ENCODE measurements at regions not wholly inside any gene's neighbourhood (a gene's known extent, or its start where the extent isn't known, plus 50 kb on each side); places are given as distances from the start of the nearest gene placed in this dataset.

GRCh38 chr2:196520605-196521004 lies 118.9 kb upstream of the CCDC150 start:
- ATAC-seq = no peak
- in situ Hi-C loops (cut with MboI) = no loop called here
- no TSS peak for BruUV-seq (replicated peaks)
- H3K79me2 ChIP-seq (ENCODE audit: control insufficient read depth, insufficient read depth, low read length) = no peaks in the 10 kb centered on the region
- H3K9me1 ChIP-seq (ENCODE audit: control insufficient read depth, insufficient read depth, low read length) = no peaks in the 10 kb centered on the region
- WGBS (ENCODE audit: insufficient coverage, low coverage, missing lambda C conversion rate) = 0% methylated on average over 4 of the region's 4 CpGs
- intact Hi-C loops (cut with micrococcal nuclease) = no loop called here
- H3K4me3 ChIP-seq = no peak overlapping the region
- POLR2A ChIA-PET = no interaction called here
- H2AFZ ChIP-seq (ENCODE audit: low read depth, low read length) = no peak overlapping the region
- H3K4me1 ChIP-seq (replicated peaks in 1 of 2; ENCODE audit: control insufficient read depth in 2 of 2, insufficient read depth in 2 of 2, low read length in 2 of 2) = no peaks in the 10 kb centered on the region
- no peak for TF ChIP-seq GTF2B (IDR thresholded peaks at IDR 0.05; ENCODE audit: extremely low read depth, insufficient read length)
- no peak for TF ChIP-seq SIN3A (IDR thresholded peaks at IDR 0.05; ENCODE audit: borderline replicate concordance in 2 of 2, control insufficient read depth in 1 of 2, low read depth in 2 of 2, low read length in 2 of 2)
- TF ChIP-seq SMAD4 (CRISPR knock-in tag; conservative IDR thresholded peaks at IDR 0.05) = no peak
- TF ChIP-seq ESRRB (CRISPR knock-in tag; IDR thresholded peaks at IDR 0.05; ENCODE audit: borderline replicate concordance) = no peak
- TF ChIP-seq ZNF79 (CRISPR knock-in tag; IDR thresholded peaks at IDR 0.05; ENCODE audit: low read depth) = no peak
- TF ChIP-seq NCOR1 (IDR thresholded peaks at IDR 0.05) = no peak
- no peak for TF ChIP-seq NFIX (CRISPR knock-in tag; IDR thresholded peaks at IDR 0.05; ENCODE audit: low read depth)
- no peak for TF ChIP-seq ZBTB1 (CRISPR knock-in tag; IDR thresholded peaks at IDR 0.05; ENCODE audit: borderline replicate concordance, low read depth)
- no peak for TF ChIP-seq ZNF511 (CRISPR knock-in tag; IDR thresholded peaks at IDR 0.05)
- no peak for TF ChIP-seq KLF6 (CRISPR knock-in tag; IDR thresholded peaks at IDR 0.05; ENCODE audit: borderline replicate concordance)
- TF ChIP-seq NR2C1 (IDR thresholded peaks at IDR 0.05) = no peak
- TF ChIP-seq NR2C1 (tag; IDR thresholded peaks at IDR 0.05) = no peak
- no peak for TF ChIP-seq TGIF2 (CRISPR knock-in tag; IDR thresholded peaks at IDR 0.05)
- TF ChIP-seq WHSC1 (IDR thresholded peaks at IDR 0.05; ENCODE audit: low read length) = no peak
- no peak for TF ChIP-seq TEAD1 (CRISPR knock-in tag; IDR thresholded peaks at IDR 0.05)
- TF ChIP-seq CTBP1 (IDR thresholded peaks at IDR 0.05; ENCODE audit: borderline replicate concordance) = no peak
- no peak for TF ChIP-seq RBM34 (IDR thresholded peaks at IDR 0.05; ENCODE audit: borderline replicate concordance, insufficient read depth, low read length)
- no peak for TF ChIP-seq PHTF2 (CRISPR knock-in tag; IDR thresholded peaks at IDR 0.05)
- FAIRE-seq = no peak
- H3K9ac ChIP-seq (ENCODE audit: insufficient read depth in 1 of 2, low read depth in 2 of 2, low read length in 2 of 2) = no peak overlapping the region
- H3K27ac ChIP-seq (ENCODE audit: extremely low read depth, low read depth, low read length) = no peak overlapping the region
- H3K36me3 ChIP-seq (ENCODE audit: control insufficient read depth, insufficient read depth, low read length) = no peaks in the 10 kb centered on the region
- CTCF ChIA-PET (ENCODE audit: low intra/inter-chr PET ratio) = no interaction called here
- no peak overlapping the region for H3K4me2 ChIP-seq (ENCODE audit: insufficient read depth, low read length)
- no peaks in the 10 kb centered on the region for H3K9me3 ChIP-seq (replicated peaks; ENCODE audit: control insufficient read depth, insufficient read depth, low read depth, low read length)
- no peaks in the 10 kb centered on the region; a peak in 1 of 5 replicates for H3K27me3 ChIP-seq (ENCODE audit: control insufficient read depth in 2 of 2, insufficient read depth in 2 of 2, low read length in 2 of 2)
- H4K20me1 ChIP-seq (replicated peaks; ENCODE audit: control insufficient read depth, insufficient read depth, low read length) = no peaks in the 10 kb centered on the region
- no peak for DNase-seq (ENCODE audit: extremely low read depth in 1 of 4, low spot score in 3 of 4)
